IPS-15b (cell line): ENCODE measurements at regions not wholly inside any gene's neighbourhood (a gene's known extent, or its start where the extent isn't known, plus 50 kb on each side); places are given as distances from the start of the nearest gene placed in this dataset.
"Not testable (repeated sequence)": the region's sequence is repeated elsewhere in the genome, so short reads cannot be mapped to it uniquely, and the experiment has no call there.

Experiments used
- H3K27me3 ChIP-seq: one replicate; pipeline ENCODE4 v1.6.1; 2013; ENCODE audit warnings: low read length; ENCODE audit not compliant: control insufficient read depth, insufficient read depth
- H3K36me3 ChIP-seq: one replicate; pipeline ENCODE4 v1.6.1; 2013; ENCODE audit warnings: low read length; ENCODE audit not compliant: control insufficient read depth, insufficient read depth
- H3K4me1 ChIP-seq: one replicate; pipeline ENCODE4 v1.6.1; 2013; ENCODE audit warnings: mild to moderate bottlenecking, low read length; ENCODE audit not compliant: control insufficient read depth, insufficient read depth
- H3K4me3 ChIP-seq: one replicate; pipeline ENCODE4 v1.5.1; 2013; ENCODE audit warnings: low read depth, low read length
- H3K9ac ChIP-seq: one replicate; pipeline ENCODE4 v1.6.1; 2013; ENCODE audit warnings: low read depth, mild to moderate bottlenecking, low read length
- H3K9me3 ChIP-seq: one replicate; pipeline ENCODE4 v1.6.1; 2013; ENCODE audit warnings: mild to moderate bottlenecking, low read length; ENCODE audit not compliant: control insufficient read depth, insufficient read depth

- Histone ChIP-seq H3K9me3 (no peaks in the 10 kb centered on the region), H3K4me1 (no peaks in the 10 kb centered on the region), H3K36me3 (no peaks in the 10 kb centered on the region), H3K9ac (no peak overlapping the region), H3K27me3 (no peaks in the 10 kb centered on the region), H3K4me3 (no peak overlapping the region)
Observed at GRCh38 chr5:92147798-92148197, 764.7 kb upstream of the ARRDC3 start.

DNA sequence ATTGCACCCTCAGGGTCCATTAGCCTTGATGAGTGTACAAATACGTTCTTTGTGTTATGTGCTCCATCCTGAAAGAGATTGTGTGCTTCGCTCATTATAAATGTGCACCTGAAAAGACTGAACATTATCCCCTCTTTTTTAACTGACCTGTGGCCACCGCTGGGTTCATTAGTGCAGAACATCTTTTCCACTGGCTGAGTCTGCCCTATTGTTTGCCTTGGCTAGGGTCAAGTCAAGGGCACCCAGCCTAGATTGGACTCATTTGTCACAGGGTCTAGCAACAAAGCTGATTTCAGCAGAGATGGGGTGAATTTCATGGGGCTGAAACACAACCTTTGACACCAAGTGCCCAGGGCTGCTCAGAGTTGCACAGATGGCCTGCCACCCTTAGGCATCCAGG lies 764.1 kb upstream of the ARRDC3 start:
- Histone ChIP-seq H3K9me3 (no peaks in the 10 kb centered on the region), H3K27me3 (no peaks in the 10 kb centered on the region), H3K9ac (no peak overlapping the region), H3K4me1 (no peaks in the 10 kb centered on the region), H3K36me3 (no peaks in the 10 kb centered on the region), H3K4me3 (no peak overlapping the region)

- Histone ChIP-seq H3K4me3 (no peak overlapping the region), H3K9ac (no peak overlapping the region), H3K36me3 (no peaks in the 10 kb centered on the region), H3K9me3 (no peaks in the 10 kb centered on the region), H3K4me1 (no peaks in the 10 kb centered on the region), H3K27me3 (no peaks in the 10 kb centered on the region)
Observed at GRCh38 chr5:92145852-92146251, 762.7 kb upstream of the ARRDC3 start.

- Histone ChIP-seq H3K4me1 (no peaks in the 10 kb centered on the region), H3K4me3 (no peak overlapping the region), H3K36me3 (no peaks in the 10 kb centered on the region), H3K9ac (no peak overlapping the region), H3K9me3 (no peaks in the 10 kb centered on the region), H3K27me3 (no peaks in the 10 kb centered on the region)
Observed at GRCh38 chr5:92144824-92145223, 761.7 kb upstream of the ARRDC3 start.

- not testable (repeated sequence) for H3K36me3 ChIP-seq, H3K9ac ChIP-seq, H3K27me3 ChIP-seq, H3K4me3 ChIP-seq, H3K9me3 ChIP-seq, H3K4me1 ChIP-seq
Observed at GRCh38 chr5:92132294-92132908, 749.3 kb upstream of the ARRDC3 start.

GRCh38 chr5:92126182-92126581 lies 743.1 kb upstream of the ARRDC3 start:
- H3K9me3 ChIP-seq, result no peaks in the 10 kb centered on the region
- H3K27me3 ChIP-seq, result no peaks in the 10 kb centered on the region
- no peak overlapping the region for H3K4me3 ChIP-seq
- H3K36me3 ChIP-seq, result no peaks in the 10 kb centered on the region
- no peak overlapping the region for H3K9ac ChIP-seq
- no peaks in the 10 kb centered on the region for H3K4me1 ChIP-seq

DNA sequence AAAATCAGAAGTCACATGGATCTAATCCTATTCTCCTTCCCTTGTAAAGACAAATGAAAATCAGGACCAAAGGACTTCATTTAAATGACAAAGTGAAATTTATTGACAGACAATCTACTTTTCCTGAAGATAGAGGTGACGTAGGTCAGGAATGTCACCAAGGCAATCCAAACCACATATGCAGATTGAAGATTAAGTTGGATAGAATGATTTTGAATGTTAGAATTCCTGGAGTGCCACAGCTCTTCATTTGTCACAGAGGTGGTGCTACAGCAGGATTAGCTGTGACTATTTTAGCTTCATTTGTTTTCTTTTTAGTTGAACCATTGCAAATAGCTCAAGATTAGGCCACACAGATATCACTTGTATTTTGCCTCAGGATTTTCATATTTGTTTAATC lies 736.0 kb upstream of the ARRDC3 start:
- H3K9me3 ChIP-seq, result no peaks in the 10 kb centered on the region
- H3K4me3 ChIP-seq, result no peak overlapping the region
- peaks cover 4% of the 10 kb centered on the region for H3K4me1 ChIP-seq
- H3K36me3 ChIP-seq, result no peaks in the 10 kb centered on the region
- no peaks in the 10 kb centered on the region for H3K27me3 ChIP-seq
- H3K9ac ChIP-seq, result no peak overlapping the region

- Histone ChIP-seq H3K27me3 (no peaks in the 10 kb centered on the region), H3K9me3 (no peaks in the 10 kb centered on the region), H3K4me1 (no peaks in the 10 kb centered on the region), H3K4me3 (no peak overlapping the region), H3K36me3 (no peaks in the 10 kb centered on the region), H3K9ac (no peak overlapping the region)
Observed at GRCh38 chr5:92106808-92107207, 723.7 kb upstream of the ARRDC3 start.

GRCh38 chr5:92104126-92104525 lies 721.0 kb upstream of the ARRDC3 start:
- Histone ChIP-seq H3K9me3 (no peaks in the 10 kb centered on the region), H3K27me3 (no peaks in the 10 kb centered on the region), H3K4me1 (no peaks in the 10 kb centered on the region), H3K36me3 (no peaks in the 10 kb centered on the region), H3K9ac (no peak overlapping the region), H3K4me3 (no peak overlapping the region)

DNA sequence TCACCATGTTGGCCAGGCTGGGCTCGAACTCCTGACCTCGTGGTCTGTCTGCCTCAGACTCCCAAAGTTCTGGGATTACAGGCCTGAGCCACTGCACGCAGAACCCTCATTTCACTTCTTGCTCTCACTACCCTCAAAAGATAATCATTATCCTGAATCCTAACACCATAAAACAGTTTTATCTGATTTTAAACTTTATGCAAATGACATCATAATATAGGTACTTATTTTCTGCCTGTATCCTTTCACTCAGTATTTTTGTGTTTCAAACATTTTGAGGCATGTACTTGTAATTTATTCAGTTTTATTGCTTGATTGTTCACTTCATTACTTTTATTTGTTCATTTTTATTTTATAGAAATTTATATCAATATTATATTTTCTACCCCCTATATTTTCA lies 719.2 kb upstream of the ARRDC3 start:
- Histone ChIP-seq H3K9ac (no peak overlapping the region), H3K27me3 (no peaks in the 10 kb centered on the region), H3K9me3 (no peaks in the 10 kb centered on the region), H3K36me3 (no peaks in the 10 kb centered on the region), H3K4me1 (no peaks in the 10 kb centered on the region), H3K4me3 (no peak overlapping the region)

- no peak overlapping the region for H3K4me3 ChIP-seq
- no peaks in the 10 kb centered on the region for H3K4me1 ChIP-seq
- no peaks in the 10 kb centered on the region for H3K27me3 ChIP-seq
- no peaks in the 10 kb centered on the region for H3K9me3 ChIP-seq
- no peak overlapping the region for H3K9ac ChIP-seq
- H3K36me3 ChIP-seq, result no peaks in the 10 kb centered on the region
Observed at GRCh38 chr5:92092239-92092638, 709.1 kb upstream of the ARRDC3 start.

GRCh38 chr5:92086059-92086811 lies 703.1 kb upstream of the ARRDC3 start:
- H3K4me1 ChIP-seq, result no peaks in the 10 kb centered on the region
- no peak overlapping the region for H3K9ac ChIP-seq
- H3K9me3 ChIP-seq, result no peaks in the 10 kb centered on the region
- no peaks in the 10 kb centered on the region for H3K36me3 ChIP-seq
- H3K4me3 ChIP-seq, result no peak overlapping the region
- H3K27me3 ChIP-seq, result no peaks in the 10 kb centered on the region
